ENCODE measurements at regions not wholly inside any gene's neighbourhood (a gene's known extent, or its start where the extent isn't known, plus 50 kb on each side); places are given as distances from the start of the nearest gene placed in this dataset.

GRCh38 chr10:10456856-10457255 is 560.8 kb upstream of the CELF2 start:
- no peak for DNase-seq (ENCODE audit: low spot score)
- no peak for TF ChIP-seq CTCF (IDR thresholded peaks at IDR 0.05; ENCODE audit: extremely low read depth, missing control alignments)

GRCh38 chr10:10460451-10460850 is 557.2 kb upstream of the CELF2 start:
- DNase-seq (ENCODE audit: low spot score), result no peak
- TF ChIP-seq CTCF (IDR thresholded peaks at IDR 0.05; ENCODE audit: extremely low read depth, missing control alignments), result no peak

GRCh38 chr10:10462151-10462941 is 555.3 kb upstream of the CELF2 start:
- no peak for TF ChIP-seq CTCF (IDR thresholded peaks at IDR 0.05; ENCODE audit: extremely low read depth, missing control alignments)
- DNase-seq (ENCODE audit: low spot score), result no peak

GRCh38 chr10:10471758-10472157 is 545.9 kb upstream of the CELF2 start:
- no peak for DNase-seq (ENCODE audit: low spot score)
- no peak for TF ChIP-seq CTCF (IDR thresholded peaks at IDR 0.05; ENCODE audit: extremely low read depth, missing control alignments)

- DNase-seq (ENCODE audit: low spot score), result no peak
These were observed 541.9 kb upstream of the CELF2 start for GRCh38 chr10:10475812-10476211.

GRCh38 chr10:10477844-10478243 is 539.8 kb upstream of the CELF2 start:
- no peak for TF ChIP-seq CTCF (IDR thresholded peaks at IDR 0.05; ENCODE audit: extremely low read depth, missing control alignments)
- DNase-seq (ENCODE audit: low spot score), result no peak

More at GRCh38 chr10:10475812-10476211, 541.9 kb upstream of the CELF2 start:
- no peak for TF ChIP-seq CTCF (IDR thresholded peaks at IDR 0.05; ENCODE audit: extremely low read depth, missing control alignments)

GRCh38 chr10:10479465-10479864 is 538.2 kb upstream of the CELF2 start:
- TF ChIP-seq CTCF (IDR thresholded peaks at IDR 0.05; ENCODE audit: extremely low read depth, missing control alignments), result no peak

More at GRCh38 chr10:10479465-10479864, 538.2 kb upstream of the CELF2 start:
- DNase-seq (ENCODE audit: low spot score), result no peak

Measured in GM20000 (cell line).